Breast epithelium (tissue), 4 donors: ENCODE measurements at regions not wholly inside any gene's neighbourhood (a gene's known extent, or its start where the extent isn't known, plus 50 kb on each side); places are given as distances from the start of the nearest gene placed in this dataset.

Experiments
- DNase-seq, 2 donors: peaks; one replicate each; pipeline ENCODE4 v3.0.0-alpha.2; 2019; ENCODE audit warnings: low spot score in 2 of 2
- H3K27ac ChIP-seq, 2 donors: fragments of 200-600 bp; sonication (generic) in 1 of 2; one replicate each; pipeline ENCODE4 v1.5.1; 2016 to 2019; ENCODE audit warnings: mild to moderate bottlenecking in 1 of 2
- H3K27me3 ChIP-seq, 2 donors: fragments of 200-600 bp; sonication (generic) in 1 of 2; one replicate each; pipeline versions ENCODE4 v1.5.1 to v1.6.0; 2017 to 2019; ENCODE audit warnings: control low read depth in 1 of 2, mild to moderate bottlenecking in 1 of 2
- H3K36me3 ChIP-seq: fragments of 200-600 bp; one replicate; pipeline ENCODE4 v1.5.1; 2019
- H3K4me1 ChIP-seq, 2 donors: fragments of 200-600 bp; sonication (generic); one replicate each; pipeline ENCODE4 v1.5.1; 2016 to 2019; ENCODE audit warnings: control low read depth in 1 of 2
- H3K4me3 ChIP-seq, 3 donors: fragments of 200-600 bp; sonication (generic); 1 replicate in 2 of 3; 2 replicates in 1 of 3; pipeline ENCODE4 v1.5.1; 2016 to 2019; ENCODE audit warnings: mild to moderate bottlenecking in 3 of 3, moderate library complexity in 2 of 3
- H3K9me3 ChIP-seq, 2 donors: fragments of 200-600 bp; sonication (generic) in 1 of 2; one replicate each; pipeline ENCODE4 v1.5.1; 2016 to 2019; ENCODE audit warnings: control low read depth in 1 of 2
- POLR2A ChIP-seq: fragments of 450-650 bp; IDR thresholded peaks from one replicate; pipeline ENCODE4 v1.6.1; 2016; ENCODE audit warnings: antibody characterized with exemption, mild to moderate bottlenecking, moderate library complexity
- POLR2AphosphoS5 ChIP-seq, 3 donors: sonication (generic); formaldehyde crosslinking; IDR thresholded peaks; one replicate each; pipeline ENCODE4 v1.6.1; 2017; ENCODE audit warnings: antibody characterized with exemption in 3 of 3
- intact Hi-C: fragments of 100-400 bp; cut with DNase I; formaldehyde crosslinking; loops from one replicate; pipeline ENCODE4 v1.15.1; 2023; ENCODE audit warnings: low total_unique reads
- TF ChIP-seq, protein P1 (sequence below), 3 donors: fragments of 450-650 bp; IDR thresholded peaks; one replicate each; pipeline ENCODE4 v1.5.1; 2016 to 2017; ENCODE audit warnings: antibody characterized with exemption in 3 of 3, mild to moderate bottlenecking in 3 of 3, moderate library complexity in 3 of 3

DNA sequence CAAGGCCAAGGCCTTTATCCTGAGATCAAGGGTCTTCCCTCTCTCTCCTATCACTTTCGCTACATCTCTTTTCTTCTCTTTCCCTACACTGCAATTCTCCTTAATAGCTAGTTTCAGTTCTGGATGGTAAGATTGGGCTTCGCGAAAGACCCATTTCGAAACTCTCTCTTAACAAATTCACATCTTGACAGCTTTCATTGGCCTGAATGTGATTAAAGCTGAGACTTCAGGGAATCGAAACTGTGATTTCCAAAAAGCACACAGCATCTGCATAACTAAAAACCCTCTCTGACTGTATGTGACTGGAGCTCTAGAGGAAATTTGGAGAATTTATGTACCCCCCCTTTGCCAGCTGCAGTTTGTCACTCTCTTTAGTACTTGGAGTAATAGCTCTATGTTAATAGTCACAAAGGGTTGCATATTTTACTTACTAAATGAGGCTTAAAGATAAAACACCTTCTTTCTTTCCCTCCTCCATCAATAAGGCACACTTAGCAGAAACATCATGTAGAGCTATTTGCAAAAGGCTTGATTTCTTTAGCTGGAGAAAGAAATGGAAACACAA, 105.3 kb upstream of the FAM20A start:
- H3K4me1 ChIP-seq, result no peaks in the 10 kb centered on the region
- no peaks in the 10 kb centered on the region for H3K9me3 ChIP-seq
- H3K36me3 ChIP-seq, result no peaks in the 10 kb centered on the region
- TF ChIP-seq POLR2A (no peak), POLR2AphosphoS5 (IDR thresholded peaks at IDR 0.05) (no peak)
- TF ChIP-seq, protein P1, sequence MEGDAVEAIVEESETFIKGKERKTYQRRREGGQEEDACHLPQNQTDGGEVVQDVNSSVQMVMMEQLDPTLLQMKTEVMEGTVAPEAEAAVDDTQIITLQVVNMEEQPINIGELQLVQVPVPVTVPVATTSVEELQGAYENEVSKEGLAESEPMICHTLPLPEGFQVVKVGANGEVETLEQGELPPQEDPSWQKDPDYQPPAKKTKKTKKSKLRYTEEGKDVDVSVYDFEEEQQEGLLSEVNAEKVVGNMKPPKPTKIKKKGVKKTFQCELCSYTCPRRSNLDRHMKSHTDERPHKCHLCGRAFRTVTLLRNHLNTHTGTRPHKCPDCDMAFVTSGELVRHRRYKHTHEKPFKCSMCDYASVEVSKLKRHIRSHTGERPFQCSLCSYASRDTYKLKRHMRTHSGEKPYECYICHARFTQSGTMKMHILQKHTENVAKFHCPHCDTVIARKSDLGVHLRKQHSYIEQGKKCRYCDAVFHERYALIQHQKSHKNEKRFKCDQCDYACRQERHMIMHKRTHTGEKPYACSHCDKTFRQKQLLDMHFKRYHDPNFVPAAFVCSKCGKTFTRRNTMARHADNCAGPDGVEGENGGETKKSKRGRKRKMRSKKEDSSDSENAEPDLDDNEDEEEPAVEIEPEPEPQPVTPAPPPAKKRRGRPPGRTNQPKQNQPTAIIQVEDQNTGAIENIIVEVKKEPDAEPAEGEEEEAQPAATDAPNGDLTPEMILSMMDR (IDR thresholded peaks at IDR 0.05), result no peak
- H3K27ac ChIP-seq, result peak overlapping the region; percentile 52 to 79
- DNase-seq, result no peak
- H3K4me3 ChIP-seq, result no peak overlapping the region
- H3K27me3 ChIP-seq, result no peaks in the 10 kb centered on the region
- intact Hi-C loops, result no loop called here

DNA sequence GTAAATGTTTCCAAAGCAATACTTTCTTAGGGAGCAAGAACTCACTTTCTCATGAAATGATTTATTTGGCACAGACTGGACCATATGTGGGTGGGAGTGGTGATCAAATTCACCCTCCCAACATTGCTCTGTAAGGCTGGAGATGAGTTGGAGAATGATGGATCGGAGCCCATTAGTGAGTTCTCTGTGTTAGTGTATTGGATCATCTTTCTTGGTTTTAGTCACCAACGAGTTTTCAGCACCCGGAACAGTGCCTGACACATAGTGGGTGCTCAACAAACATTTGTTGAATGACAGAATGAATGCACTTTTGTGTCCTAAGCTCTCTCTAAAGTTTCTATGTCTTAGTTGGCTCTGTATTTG, 104.5 kb upstream of the FAM20A start:
- Histone ChIP-seq H3K4me1 (no peaks in the 10 kb centered on the region), H3K4me3 (no peak overlapping the region), H3K27ac (peak overlapping the region; percentile 52 to 79), H3K27me3 (no peaks in the 10 kb centered on the region), H3K9me3 (no peaks in the 10 kb centered on the region), H3K36me3 (no peaks in the 10 kb centered on the region)
- TF ChIP-seq POLR2AphosphoS5 (IDR thresholded peaks at IDR 0.05) (no peak), POLR2A (no peak)
- TF ChIP-seq, protein P1 (IDR thresholded peaks at IDR 0.05), result no peak
- intact Hi-C loops, result no loop called here
- no peak for DNase-seq

DNA sequence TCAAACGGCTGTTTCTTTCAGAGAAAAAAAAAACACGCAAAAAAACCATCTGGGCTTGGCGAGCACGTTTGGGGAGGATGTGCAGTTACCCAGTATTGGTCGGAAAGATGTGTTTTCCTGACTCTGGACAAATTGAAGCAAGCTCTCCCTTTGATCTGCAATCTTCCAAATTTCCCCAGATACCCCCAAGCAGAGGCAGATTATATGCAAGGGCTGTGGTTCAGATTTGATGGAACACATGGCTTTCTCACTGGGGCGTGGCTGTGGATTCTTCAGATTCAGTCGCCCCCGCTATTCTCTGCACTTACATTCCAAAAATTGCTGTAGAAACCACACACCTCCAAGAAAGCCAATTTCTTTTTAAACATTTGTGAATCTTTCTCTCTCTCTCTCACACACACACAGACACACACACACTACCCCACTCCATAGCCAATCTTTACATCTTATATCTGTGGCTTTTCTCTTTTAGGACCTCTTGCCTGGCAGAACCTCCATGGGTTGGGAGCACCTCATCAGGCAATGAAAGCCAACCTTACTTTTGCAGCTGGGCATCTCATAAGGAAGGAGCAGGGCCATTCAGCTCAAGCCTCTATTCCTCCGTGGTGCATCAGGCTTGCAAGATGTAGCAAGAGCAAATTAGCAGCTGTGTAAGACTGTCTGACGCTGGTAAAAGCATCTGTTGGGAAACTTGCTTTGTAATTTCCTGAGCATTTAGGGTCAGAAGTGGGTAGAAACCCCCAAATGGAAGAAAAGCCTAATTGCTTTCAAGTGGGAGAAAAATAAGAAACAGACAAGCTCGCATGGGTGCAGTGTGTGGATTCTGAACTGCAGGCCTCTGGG, 103.9 kb upstream of the FAM20A start:
- intact Hi-C loops, result no loop called here
- H3K27me3 ChIP-seq, result no peaks in the 10 kb centered on the region
- no peaks in the 10 kb centered on the region for H3K36me3 ChIP-seq
- TF ChIP-seq, protein P1 (IDR thresholded peaks at IDR 0.05), result no peak
- TF ChIP-seq POLR2AphosphoS5 (IDR thresholded peaks at IDR 0.05), result no peak
- no peak for TF ChIP-seq POLR2A
- H3K27ac ChIP-seq, result peak overlapping the region; percentile 52 to 79
- no peaks in the 10 kb centered on the region for H3K9me3 ChIP-seq
- H3K4me3 ChIP-seq, result peak overlapping the region in 2 of 3 donors; percentile 7 to 15
- H3K4me1 ChIP-seq, result no peaks in the 10 kb centered on the region
- peak in 1 of 2 donors; percentile 25 for DNase-seq

DNA sequence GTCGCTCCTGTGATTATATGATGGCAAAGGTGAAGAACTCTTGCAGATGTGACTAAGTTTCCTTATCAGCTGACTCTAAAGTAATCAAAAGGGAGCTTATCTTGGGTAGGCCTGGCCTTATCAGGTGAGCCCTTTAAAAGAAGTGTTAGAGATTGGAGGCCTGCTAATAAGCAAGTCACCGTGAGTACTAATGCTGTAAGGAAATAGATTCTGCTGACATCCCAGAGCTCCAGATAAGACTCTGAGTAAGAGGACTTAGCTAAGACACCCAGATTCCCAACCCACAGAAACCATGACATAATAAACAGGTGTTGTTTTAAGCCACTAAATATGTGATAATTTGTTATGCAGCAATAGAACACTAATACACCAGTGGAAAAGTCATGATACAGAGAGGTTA, 99.9 kb upstream of the FAM20A start:
- Histone ChIP-seq H3K27ac (peak overlapping the region in 1 of 2 donors; percentile 27), H3K4me3 (no peak overlapping the region), H3K27me3 (no peaks in the 10 kb centered on the region), H3K4me1 (no peaks in the 10 kb centered on the region), H3K36me3 (no peaks in the 10 kb centered on the region), H3K9me3 (no peaks in the 10 kb centered on the region)
- no peak for DNase-seq
- intact Hi-C loops, result no loop called here
- TF ChIP-seq POLR2A (no peak), POLR2AphosphoS5 (IDR thresholded peaks at IDR 0.05) (no peak)
- TF ChIP-seq, protein P1 (IDR thresholded peaks at IDR 0.05), result no peak

DNA sequence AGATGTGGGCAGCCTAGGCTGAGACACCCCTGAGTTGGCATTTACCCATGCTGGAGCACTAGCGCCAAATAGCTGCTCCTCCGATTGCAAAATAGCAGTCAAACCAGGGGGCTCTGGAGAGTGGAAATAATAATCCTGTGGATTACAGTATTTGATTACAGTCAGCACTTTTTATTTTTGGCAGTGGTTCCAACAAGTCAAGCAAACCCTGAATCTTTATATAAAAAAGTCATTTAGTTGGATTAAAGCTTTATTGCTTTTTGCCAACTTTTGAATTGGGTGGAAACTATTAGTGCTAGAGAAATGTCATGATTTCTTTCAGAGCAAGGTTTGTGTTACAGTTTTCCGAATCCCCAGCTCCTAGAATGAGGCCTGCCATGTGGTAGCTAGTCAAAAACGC, 99.3 kb upstream of the FAM20A start:
- no peak for TF ChIP-seq POLR2A
- TF ChIP-seq POLR2AphosphoS5 (IDR thresholded peaks at IDR 0.05), result no peak
- TF ChIP-seq, protein P1 (IDR thresholded peaks at IDR 0.05), result no peak
- Histone ChIP-seq H3K4me1 (no peaks in the 10 kb centered on the region), H3K27ac (peak overlapping the region in 1 of 2 donors; percentile 27), H3K27me3 (no peaks in the 10 kb centered on the region), H3K9me3 (no peaks in the 10 kb centered on the region), H3K36me3 (no peaks in the 10 kb centered on the region), H3K4me3 (no peak overlapping the region)
- intact Hi-C loops, result no loop called here
- DNase-seq, result no peak
